ENCODE measurements at regions not wholly inside any gene's neighbourhood (a gene's known extent, or its start where the extent isn't known, plus 50 kb on each side); places are given as distances from the start of the nearest gene placed in this dataset.

DNA sequence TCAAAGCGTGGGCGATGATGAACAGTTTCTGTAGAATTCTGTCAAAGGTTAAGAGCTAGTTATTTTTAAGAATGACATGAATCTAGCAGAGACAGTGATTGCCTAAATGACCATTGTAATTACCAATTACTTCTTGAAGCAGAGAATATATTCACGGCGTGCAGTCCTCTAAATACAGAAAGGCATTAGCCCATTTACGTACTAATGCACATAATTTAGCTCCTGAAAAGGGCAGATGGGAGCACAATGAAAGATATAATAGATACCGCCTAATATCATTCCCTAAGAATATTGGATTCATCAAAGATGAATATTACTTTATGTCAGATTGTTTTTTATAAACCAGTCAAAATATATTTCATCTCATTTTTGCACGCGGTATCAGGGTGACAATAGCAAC is 212.4 kb downstream of the URI1 start:
- TF ChIP-seq CTCF (IDR thresholded peaks at IDR 0.05) (no peak), POLR2A (IDR thresholded peaks at IDR 0.05) (no peak)

Measured in lower leg skin (tissue), 3 donors.